ENCODE measurements at regions not wholly inside any gene's neighbourhood (a gene's known extent, or its start where the extent isn't known, plus 50 kb on each side); places are given as distances from the start of the nearest gene placed in this dataset.
"Not testable (repeated sequence)": the region's sequence is repeated elsewhere in the genome, so short reads cannot be mapped to it uniquely, and the experiment has no call there.

DNA sequence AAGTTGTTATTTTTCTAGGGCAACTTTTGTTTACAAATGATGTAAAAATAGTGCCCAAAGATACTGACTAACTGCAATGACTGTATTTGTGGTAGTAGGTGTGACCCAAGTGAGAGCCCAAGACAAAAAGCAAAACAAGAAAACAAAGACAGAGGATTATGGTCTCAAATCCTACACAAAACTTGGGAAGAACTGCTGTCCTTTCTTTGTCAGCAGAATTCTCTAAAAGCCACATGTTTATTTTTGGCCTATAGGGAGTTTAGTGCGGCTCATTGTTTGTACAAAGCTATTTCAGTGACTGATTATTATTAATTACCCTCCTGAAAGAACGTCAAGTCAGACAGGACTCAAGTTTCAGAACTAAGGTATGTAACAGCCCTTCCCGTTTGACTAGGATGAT, 509.2 kb upstream of the SLC35B3 start:
- Mint-ChIP-seq H3K36me3 (no peaks in the 10 kb centered on the region), H3K27ac (no peak overlapping the region), H3K4me1 (no peaks in the 10 kb centered on the region), H3K4me3 (no peak overlapping the region), H3K9me3 (no peaks in the 10 kb centered on the region), H3K27me3 (no peaks in the 10 kb centered on the region)
- CTCF ChIA-PET: no interaction called here
- no peak for DNase-seq

DNA sequence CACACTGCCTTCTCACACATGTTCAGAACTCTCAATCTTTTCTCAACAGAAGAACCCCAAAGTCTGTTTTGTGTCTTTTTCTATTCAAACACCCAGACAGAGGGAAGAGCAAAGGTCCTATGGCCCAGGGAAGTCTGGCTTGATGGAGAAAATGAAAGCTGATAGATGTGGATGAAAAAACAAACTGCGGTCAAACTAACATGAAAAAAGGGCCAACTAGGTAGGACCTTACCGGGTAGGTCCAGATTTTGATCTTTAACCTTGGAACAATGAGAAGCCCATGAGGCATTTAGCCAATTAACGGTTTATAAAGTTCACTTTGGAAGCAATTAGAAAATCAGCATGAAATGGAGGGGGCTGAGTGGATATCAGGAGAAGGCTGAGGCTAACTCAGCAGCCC, 507.7 kb upstream of the SLC35B3 start:
- Mint-ChIP-seq H3K36me3 (no peaks in the 10 kb centered on the region), H3K9me3 (no peaks in the 10 kb centered on the region), H3K27ac (no peak overlapping the region), H3K4me3 (no peak overlapping the region), H3K4me1 (no peaks in the 10 kb centered on the region), H3K27me3 (no peaks in the 10 kb centered on the region)
- DNase-seq: no peak
- CTCF ChIA-PET: no interaction called here

DNA sequence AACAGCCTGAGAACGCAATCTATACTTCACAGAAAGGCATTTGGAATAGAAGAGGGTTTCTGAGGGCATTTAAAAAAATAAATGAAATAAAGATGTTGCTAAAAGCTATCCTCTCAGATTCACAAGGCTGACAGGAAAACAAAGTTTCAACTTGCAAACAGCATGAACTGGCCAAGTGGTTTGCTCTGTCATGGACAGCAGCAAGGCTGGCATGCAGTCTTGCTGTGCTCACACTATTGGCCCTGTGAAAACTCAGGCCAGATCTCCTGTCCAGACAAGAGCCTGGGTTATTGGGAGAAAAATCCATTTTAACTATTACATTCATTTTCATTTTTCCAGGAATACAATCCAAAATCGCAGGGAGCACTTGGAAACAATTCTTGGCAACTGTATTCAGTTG, 506.2 kb upstream of the SLC35B3 start:
- H3K27ac Mint-ChIP-seq: no peak overlapping the region
- no peak for DNase-seq
- H3K36me3 Mint-ChIP-seq: no peaks in the 10 kb centered on the region
- CTCF ChIA-PET: no interaction called here
- no peak overlapping the region for H3K4me3 Mint-ChIP-seq
- no peaks in the 10 kb centered on the region for H3K27me3 Mint-ChIP-seq
- no peaks in the 10 kb centered on the region for H3K9me3 Mint-ChIP-seq
- no peaks in the 10 kb centered on the region for H3K4me1 Mint-ChIP-seq

DNA sequence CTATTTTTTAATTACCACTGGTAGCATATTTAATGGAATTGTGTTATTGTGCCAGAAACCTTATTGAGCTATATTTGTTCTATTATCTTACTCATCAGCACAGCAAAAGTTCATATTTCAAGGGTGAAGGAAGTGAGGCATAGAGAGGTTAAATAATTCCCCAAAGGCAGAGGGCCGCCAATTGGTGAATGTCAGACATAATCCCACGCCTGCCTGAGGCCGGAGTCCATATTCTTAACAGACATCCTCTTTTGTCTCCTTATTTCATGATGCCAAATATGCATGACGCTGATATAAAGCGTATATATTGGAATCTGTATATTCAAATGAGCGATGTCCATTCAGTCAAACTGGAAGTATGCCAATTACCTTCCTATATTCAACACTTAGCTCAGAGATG, 505.0 kb upstream of the SLC35B3 start:
- H3K4me3 Mint-ChIP-seq: no peak overlapping the region
- DNase-seq: no peak
- no peaks in the 10 kb centered on the region for H3K36me3 Mint-ChIP-seq
- H3K9me3 Mint-ChIP-seq: no peaks in the 10 kb centered on the region
- no peaks in the 10 kb centered on the region for H3K27me3 Mint-ChIP-seq
- CTCF ChIA-PET: no interaction called here
- H3K4me1 Mint-ChIP-seq: no peaks in the 10 kb centered on the region
- no peak overlapping the region for H3K27ac Mint-ChIP-seq

DNA sequence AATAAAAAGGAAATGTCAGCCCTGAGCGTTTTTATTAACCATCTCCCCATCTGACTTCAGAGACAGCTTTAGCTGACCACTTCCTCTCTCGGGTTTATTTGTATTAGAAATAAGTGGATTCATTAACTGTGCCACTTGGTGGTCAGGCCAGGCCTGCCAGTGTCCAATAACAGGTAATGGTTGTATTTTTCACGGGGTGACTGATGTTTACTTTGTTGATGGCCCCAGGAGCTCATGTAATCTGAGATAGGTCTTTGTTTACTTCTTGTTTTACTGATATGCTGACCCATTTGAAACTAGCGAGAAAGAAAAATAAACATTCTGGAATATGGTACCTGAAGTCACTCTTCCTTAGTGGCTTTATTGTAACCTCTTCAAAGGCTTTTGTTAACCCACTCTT, 504.3 kb upstream of the SLC35B3 start:
- Mint-ChIP-seq H3K36me3 (no peaks in the 10 kb centered on the region), H3K27ac (no peak overlapping the region), H3K27me3 (no peaks in the 10 kb centered on the region), H3K4me3 (no peak overlapping the region), H3K4me1 (no peaks in the 10 kb centered on the region), H3K9me3 (no peaks in the 10 kb centered on the region)
- no peak for DNase-seq
- CTCF ChIA-PET: no interaction called here

DNA sequence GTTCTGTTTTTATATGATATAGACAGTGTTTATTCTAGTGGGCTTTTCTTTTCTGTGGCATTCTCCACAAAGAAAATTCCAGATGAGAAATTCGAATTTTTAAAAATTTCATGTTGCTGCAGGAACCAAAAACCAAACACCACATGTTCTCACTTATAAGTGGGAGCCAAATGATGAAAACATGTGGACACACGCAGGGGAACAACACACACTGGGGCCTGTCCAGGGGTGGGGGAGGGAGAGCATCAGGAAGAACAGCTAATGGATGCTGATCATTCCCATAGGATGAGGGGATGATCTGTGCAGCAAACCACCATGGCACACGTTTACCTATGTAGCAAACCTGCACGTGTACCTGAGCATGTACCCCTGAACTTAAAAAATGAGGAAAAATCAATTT, 499.0 kb upstream of the SLC35B3 start:
- CTCF ChIA-PET: no interaction called here
- H3K27ac Mint-ChIP-seq: no peak overlapping the region
- H3K4me3 Mint-ChIP-seq: no peak overlapping the region
- H3K27me3 Mint-ChIP-seq: no peaks in the 10 kb centered on the region
- H3K36me3 Mint-ChIP-seq: no peaks in the 10 kb centered on the region
- H3K4me1 Mint-ChIP-seq: no peaks in the 10 kb centered on the region
- DNase-seq: no peak
- no peaks in the 10 kb centered on the region for H3K9me3 Mint-ChIP-seq

DNA sequence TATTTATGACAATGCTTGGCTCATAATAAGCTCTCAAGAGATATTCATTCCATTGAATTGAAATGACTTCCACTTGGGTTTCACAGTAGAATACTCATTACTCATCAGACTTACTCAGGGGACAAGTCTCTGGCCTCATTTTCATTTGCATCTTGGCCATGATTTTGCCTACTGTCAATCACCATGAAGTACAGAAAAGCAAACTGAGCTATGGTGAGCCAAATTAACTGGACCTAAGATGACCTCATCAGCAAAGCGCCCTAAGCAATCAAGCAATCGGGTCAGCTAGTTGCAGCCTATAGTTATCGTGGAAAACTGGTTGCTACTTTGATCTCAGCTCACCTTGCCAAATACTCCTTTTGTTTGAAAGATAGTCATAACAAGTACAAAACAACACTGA, 494.7 kb upstream of the SLC35B3 start:
- H3K27me3 Mint-ChIP-seq: no peaks in the 10 kb centered on the region
- H3K9me3 Mint-ChIP-seq: no peaks in the 10 kb centered on the region
- H3K4me1 Mint-ChIP-seq: no peaks in the 10 kb centered on the region
- H3K27ac Mint-ChIP-seq: no peak overlapping the region
- CTCF ChIA-PET: no interaction called here
- H3K36me3 Mint-ChIP-seq: no peaks in the 10 kb centered on the region
- H3K4me3 Mint-ChIP-seq: no peak overlapping the region
- no peak for DNase-seq

DNA sequence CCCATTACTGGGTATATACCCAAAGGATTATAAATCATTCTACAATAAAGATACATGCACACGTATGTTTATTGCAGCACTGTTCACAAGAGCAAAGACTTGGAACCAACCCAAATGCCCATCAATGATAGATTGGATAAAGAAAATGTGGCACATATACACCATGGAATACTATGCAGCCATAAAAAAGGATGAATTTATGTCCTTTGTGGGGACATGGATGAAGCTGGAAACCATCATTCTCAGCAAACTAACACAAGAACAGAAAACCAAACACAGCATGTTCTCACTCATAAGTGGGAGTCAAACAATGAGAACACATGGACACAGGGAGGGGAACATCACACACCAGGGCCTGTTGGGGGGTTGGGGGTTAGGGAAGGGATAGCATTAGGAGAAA, 484.9 kb upstream of the SLC35B3 start:
- H3K36me3 Mint-ChIP-seq, CTCF ChIA-PET: not testable (repeated sequence)

DNA sequence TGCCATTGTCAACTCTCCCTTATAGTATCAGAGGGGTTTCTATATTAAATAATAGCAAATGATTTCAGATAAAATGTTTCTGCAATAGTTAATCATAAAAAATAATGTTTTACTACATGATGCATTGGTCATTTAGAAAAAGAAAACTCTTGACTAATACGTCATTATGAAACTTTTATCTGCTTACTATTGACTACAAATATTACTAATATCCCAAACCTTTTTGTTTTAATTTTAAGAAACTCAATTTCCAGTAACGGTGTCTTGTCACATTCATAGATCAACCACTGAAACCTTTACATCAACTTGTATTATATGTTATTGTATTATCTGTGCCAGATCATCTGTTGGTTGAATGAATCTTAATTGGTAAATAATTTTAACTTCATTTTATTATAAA, 482.9 kb upstream of the SLC35B3 start:
- CTCF ChIA-PET: no interaction called here
- H3K4me3 Mint-ChIP-seq: no peak overlapping the region
- no peaks in the 10 kb centered on the region for H3K36me3 Mint-ChIP-seq
- no peak overlapping the region for H3K27ac Mint-ChIP-seq
- DNase-seq: no peak
- H3K9me3 Mint-ChIP-seq: peaks cover 5% of the 10 kb centered on the region
- H3K4me1 Mint-ChIP-seq: no peaks in the 10 kb centered on the region
- H3K27me3 Mint-ChIP-seq: no peaks in the 10 kb centered on the region

More for the DNA sequence above, 484.9 kb upstream of the SLC35B3 start:
- not testable (repeated sequence) for H3K9me3 Mint-ChIP-seq, H3K4me3 Mint-ChIP-seq, H3K27me3 Mint-ChIP-seq, DNase-seq, H3K27ac Mint-ChIP-seq, H3K4me1 Mint-ChIP-seq

DNA sequence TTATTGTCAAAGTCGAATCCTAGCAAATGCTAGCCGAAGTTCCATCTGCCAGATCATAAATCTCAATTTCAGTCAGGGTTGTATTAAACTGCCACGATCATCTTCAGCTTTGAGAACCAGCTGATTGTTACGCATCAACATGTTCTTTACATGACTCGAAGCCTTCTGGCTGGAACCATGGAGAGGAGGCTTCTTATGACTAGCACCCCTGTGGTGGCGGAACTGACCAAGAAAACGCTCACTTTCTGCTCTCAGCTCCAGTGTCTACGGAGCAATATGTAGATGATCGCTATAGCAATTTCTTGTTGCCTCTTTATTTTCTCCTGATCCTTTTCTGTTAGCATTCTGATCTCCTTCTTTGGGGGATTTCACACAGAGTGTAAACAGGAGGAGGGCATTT, 479.4 kb upstream of the SLC35B3 start:
- no peaks in the 10 kb centered on the region for H3K36me3 Mint-ChIP-seq
- H3K4me3 Mint-ChIP-seq: no peak overlapping the region
- DNase-seq: no peak
- H3K4me1 Mint-ChIP-seq: no peaks in the 10 kb centered on the region
- H3K27me3 Mint-ChIP-seq: no peaks in the 10 kb centered on the region
- CTCF ChIA-PET: no interaction called here
- H3K9me3 Mint-ChIP-seq: peaks cover 4% of the 10 kb centered on the region
- H3K27ac Mint-ChIP-seq: no peak overlapping the region

DNA sequence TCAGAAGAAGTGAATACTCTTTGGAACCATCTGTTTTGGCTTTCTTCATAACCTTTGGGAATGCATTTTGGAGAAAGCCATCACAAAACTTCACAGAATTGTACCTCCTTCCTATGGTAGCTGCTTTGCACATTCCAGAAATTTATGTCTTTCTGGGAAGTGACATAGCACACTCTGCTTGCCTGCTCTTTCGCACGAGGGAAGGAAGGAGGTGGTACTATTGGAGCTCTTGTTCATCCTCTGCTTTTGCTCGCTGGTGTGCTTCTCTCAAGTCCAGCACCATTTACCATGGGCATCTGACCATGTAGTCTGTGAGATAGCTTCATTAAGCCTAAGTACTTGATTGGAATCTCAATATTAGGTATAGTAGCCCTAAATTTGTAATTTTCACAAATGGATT, 473.3 kb upstream of the SLC35B3 start:
- Mint-ChIP-seq H3K27ac (no peak overlapping the region), H3K4me3 (no peak overlapping the region), H3K9me3 (peaks cover 4% of the 10 kb centered on the region), H3K36me3 (no peaks in the 10 kb centered on the region), H3K27me3 (no peaks in the 10 kb centered on the region), H3K4me1 (no peaks in the 10 kb centered on the region)
- DNase-seq: no peak
- CTCF ChIA-PET: no interaction called here

DNA sequence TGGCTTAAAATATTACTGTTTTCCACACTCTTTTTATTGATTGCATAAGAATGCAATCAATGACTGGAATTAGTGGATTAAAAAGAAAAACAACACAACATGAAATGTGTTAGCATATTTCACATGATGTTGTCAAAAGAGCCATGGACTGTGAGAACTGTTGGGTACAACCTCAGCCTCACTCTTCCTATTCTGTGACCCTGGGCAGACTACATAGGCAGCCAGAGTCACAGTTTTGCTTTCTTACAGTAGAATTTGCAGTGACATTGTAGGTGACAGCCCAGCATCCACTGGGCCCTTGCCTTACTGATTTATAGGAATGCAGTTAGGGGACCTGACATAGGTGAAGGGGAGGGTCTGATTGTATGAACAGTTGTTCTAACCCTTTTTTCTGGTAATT, 471.4 kb upstream of the SLC35B3 start:
- Mint-ChIP-seq H3K27me3 (no peaks in the 10 kb centered on the region), H3K36me3 (no peaks in the 10 kb centered on the region), H3K9me3 (no peaks in the 10 kb centered on the region), H3K27ac (no peak overlapping the region), H3K4me3 (no peak overlapping the region), H3K4me1 (no peaks in the 10 kb centered on the region)
- no peak for DNase-seq
- CTCF ChIA-PET: no interaction called here

DNA sequence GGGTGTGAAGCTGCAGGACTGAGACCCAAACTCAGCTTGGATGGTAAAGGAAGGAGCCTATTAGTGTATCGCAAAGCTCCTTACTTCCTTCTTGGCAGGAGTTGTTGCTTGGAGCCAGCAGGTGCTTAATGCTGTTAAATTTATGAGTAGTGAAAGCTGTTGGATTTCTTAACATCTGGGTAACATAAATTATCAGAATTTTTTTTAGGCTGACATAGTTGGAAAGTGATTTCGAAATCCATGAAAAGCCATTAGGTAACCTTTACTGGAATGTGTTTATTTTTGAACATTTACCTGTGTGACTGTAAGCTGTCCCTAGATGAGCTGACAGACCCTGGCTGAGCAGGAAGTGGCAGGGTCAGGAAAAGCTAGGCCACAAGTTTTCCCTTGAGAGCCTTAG, 470.4 kb upstream of the SLC35B3 start:
- CTCF ChIA-PET: interaction anchor here (0.8 to 1.4 kb wide), 2 partner anchors 16 to 17 kb away, joined by 3 read pairs; no protein-coding TSS in a partner anchor
- Mint-ChIP-seq H3K27ac (no peak overlapping the region), H3K36me3 (no peaks in the 10 kb centered on the region), H3K9me3 (no peaks in the 10 kb centered on the region), H3K27me3 (no peaks in the 10 kb centered on the region), H3K4me3 (no peak overlapping the region), H3K4me1 (no peaks in the 10 kb centered on the region)
- DNase-seq: no peak

DNA sequence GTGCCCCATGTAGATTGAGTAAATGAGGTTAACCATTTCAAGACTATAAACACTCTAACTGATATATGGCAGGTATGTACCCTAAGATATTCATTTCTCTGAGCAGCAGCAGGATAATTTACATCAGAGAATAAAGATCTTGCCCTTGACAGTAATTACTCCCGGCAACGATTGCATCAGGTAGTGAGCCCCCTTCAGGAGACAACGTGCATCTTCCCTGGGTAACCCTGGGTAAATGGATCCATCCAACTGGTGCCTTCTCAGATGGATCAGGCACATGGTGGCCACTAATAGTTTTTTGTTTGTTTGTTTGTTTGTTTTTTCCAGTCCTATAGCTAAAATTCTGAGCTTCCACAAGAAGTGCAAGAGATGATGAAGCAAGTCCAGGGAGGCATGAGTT, 469.4 kb upstream of the SLC35B3 start:
- no peaks in the 10 kb centered on the region for H3K4me1 Mint-ChIP-seq
- H3K36me3 Mint-ChIP-seq: no peaks in the 10 kb centered on the region
- H3K9me3 Mint-ChIP-seq: no peaks in the 10 kb centered on the region
- H3K27ac Mint-ChIP-seq: no peak overlapping the region
- no peaks in the 10 kb centered on the region for H3K27me3 Mint-ChIP-seq
- H3K4me3 Mint-ChIP-seq: no peak overlapping the region
- CTCF ChIA-PET: interaction anchor here (1.4 kb wide), 1 partner anchor 15 kb away, joined by 3 read pairs; no protein-coding TSS in a partner anchor
- no peak for DNase-seq

DNA sequence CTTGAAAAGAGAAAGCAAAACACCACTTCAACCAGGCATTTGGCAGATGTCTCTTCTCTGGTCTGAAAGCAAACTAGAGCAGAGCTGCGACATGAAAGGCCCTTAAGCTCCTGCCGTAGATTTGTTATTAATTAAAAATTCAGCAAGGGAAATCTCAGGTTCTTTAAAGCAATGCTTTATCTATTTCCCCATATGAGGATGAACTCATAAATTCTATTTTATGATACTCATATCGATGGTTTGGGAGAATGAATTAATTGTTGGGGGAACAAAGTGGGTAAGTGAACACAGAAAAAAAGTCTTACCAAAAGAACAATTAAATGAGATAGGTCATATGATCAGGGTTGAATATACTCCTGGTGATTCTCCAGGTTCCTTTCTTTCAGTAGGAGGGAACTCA, 464.7 kb upstream of the SLC35B3 start:
- DNase-seq: no peak
- CTCF ChIA-PET: no interaction called here
- Mint-ChIP-seq H3K36me3 (no peaks in the 10 kb centered on the region), H3K9me3 (no peaks in the 10 kb centered on the region), H3K4me3 (no peak overlapping the region), H3K27ac (no peak overlapping the region), H3K4me1 (no peaks in the 10 kb centered on the region), H3K27me3 (no peaks in the 10 kb centered on the region)

DNA sequence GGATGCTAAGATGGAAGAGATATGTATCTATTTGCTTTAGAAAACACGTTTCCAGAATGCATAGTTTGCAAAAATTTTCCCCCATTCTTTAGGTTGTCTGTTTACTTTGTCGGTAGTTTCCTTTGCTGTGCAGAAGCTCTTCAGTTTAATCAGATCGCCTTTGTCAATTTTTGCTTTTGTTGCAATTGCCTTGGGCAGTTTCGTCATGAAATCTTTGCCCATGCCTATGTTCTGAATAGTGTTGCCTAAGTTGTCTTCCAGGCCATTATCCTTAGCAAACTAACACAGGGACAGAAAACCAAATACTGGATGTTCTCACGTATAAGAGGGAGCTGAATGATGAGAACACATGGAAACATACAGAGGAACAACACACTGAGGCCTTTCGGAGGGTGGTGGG, 454.2 kb upstream of the SLC35B3 start:
- Mint-ChIP-seq H3K9me3 (no peaks in the 10 kb centered on the region), H3K27me3 (no peaks in the 10 kb centered on the region), H3K36me3 (no peaks in the 10 kb centered on the region), H3K27ac (no peak overlapping the region), H3K4me1 (no peaks in the 10 kb centered on the region), H3K4me3 (no peak overlapping the region)
- no peak for DNase-seq
- CTCF ChIA-PET: interaction anchor here (0.9 kb wide), 1 partner anchor 16 kb away, joined by 3 read pairs; no protein-coding TSS in a partner anchor
